Prostate gland (tissue), 2 donors: ENCODE measurements at regions not wholly inside any gene's neighbourhood (a gene's known extent, or its start where the extent isn't known, plus 50 kb on each side); places are given as distances from the start of the nearest gene placed in this dataset.

Source experiments
- DNase-seq: peaks from one replicate; pipeline ENCODE4 v3.0.0-alpha.2; 2019; ENCODE audit warnings: low spot score
- H3K27ac ChIP-seq, 2 donors: fragments of 200-600 bp; sonication (generic); 2 replicates each; pipeline ENCODE4 v1.5.1; 2017 to 2019
- H3K27me3 ChIP-seq: fragments of 200-600 bp; sonication (generic); replicated peaks from 2 replicates; pipeline ENCODE4 v1.5.1; 2019; ENCODE audit not compliant: insufficient read depth
- H3K36me3 ChIP-seq, 2 donors: fragments of 200-600 bp; sonication (generic); 1 replicate in 1 of 2; 2 replicates in 1 of 2; pipeline versions ENCODE4 v1.5.1 to v1.8.1; 2017 to 2019
- H3K4me1 ChIP-seq: fragments of 200-600 bp; sonication (generic); replicated peaks from 2 replicates; pipeline ENCODE4 v1.5.1; 2019
- H3K4me3 ChIP-seq, 2 donors: fragments of 200-600 bp; sonication (generic); 2 replicates each; pipeline ENCODE4 v1.5.1; 2017 to 2019
- H3K9me3 ChIP-seq: fragments of 200-600 bp; sonication (generic); 2 replicates; pipeline ENCODE4 v1.5.1; 2017
- CTCF ChIP-seq, 4 experiments: fragments of 200-600 bp in 2 of 4; fragments of 450-650 bp in 2 of 4; sonication (generic) in 2 of 4; IDR thresholded peaks; 1 replicate in 3 of 4; 2 replicates in 1 of 4; pipeline ENCODE4 v1.5.1; 2016 to 2019; ENCODE audit warnings: antibody characterized with exemption in 4 of 4, mild to moderate bottlenecking in 2 of 4, moderate library complexity in 2 of 4
- POLR2A ChIP-seq: fragments of 450-650 bp; IDR thresholded peaks from one replicate; pipeline ENCODE4 v1.6.1; 2016; ENCODE audit warnings: antibody characterized with exemption, mild to moderate bottlenecking
- POLR2AphosphoS5 ChIP-seq: sonication (generic); formaldehyde crosslinking; IDR thresholded peaks from one replicate; pipeline ENCODE4 v1.6.1; 2017; ENCODE audit warnings: antibody characterized with exemption
- WGBS: methylation state at CpG from one replicate; pipeline ENCODE4 v1.1.5; 2018; 5-methylcytosine and 5-hydroxymethylcytosine counted together
- intact Hi-C: fragments of 100-400 bp; cut with DNase I; formaldehyde crosslinking; loops from one replicate; pipeline ENCODE4 v1.14.2; 2022

- H3K9me3 ChIP-seq = no peaks in the 10 kb centered on the region
- H3K36me3 ChIP-seq = no peaks in the 10 kb centered on the region
- TF ChIP-seq CTCF (IDR thresholded peaks at IDR 0.05) = no peak
- TF ChIP-seq POLR2AphosphoS5 = no peak
- TF ChIP-seq POLR2A = no peak
- no peak overlapping the region for H3K4me3 ChIP-seq
- H3K27me3 ChIP-seq = no peaks in the 10 kb centered on the region
- intact Hi-C loops = no loop called here
- no peak overlapping the region for H3K27ac ChIP-seq
- H3K4me1 ChIP-seq = no peaks in the 10 kb centered on the region
- 92% methylated on average over 2 of the region's 2 CpGs for WGBS
- DNase-seq = no peak
Measured at GRCh38 chr4:27142841-27143240, 282.2 kb downstream of the STIM2 start.

GRCh38 chr4:27145597-27145996 is 285.0 kb downstream of the STIM2 start:
- 70% methylated on average over 2 of the region's 2 CpGs for WGBS
- TF ChIP-seq CTCF (IDR thresholded peaks at IDR 0.05) = no peak
- no peaks in the 10 kb centered on the region for H3K27me3 ChIP-seq
- no peak overlapping the region for H3K4me3 ChIP-seq
- no peaks in the 10 kb centered on the region for H3K36me3 ChIP-seq
- DNase-seq = no peak
- intact Hi-C loops = no loop called here
- H3K9me3 ChIP-seq = no peaks in the 10 kb centered on the region
- H3K4me1 ChIP-seq = no peaks in the 10 kb centered on the region
- H3K27ac ChIP-seq = no peak overlapping the region

DNA sequence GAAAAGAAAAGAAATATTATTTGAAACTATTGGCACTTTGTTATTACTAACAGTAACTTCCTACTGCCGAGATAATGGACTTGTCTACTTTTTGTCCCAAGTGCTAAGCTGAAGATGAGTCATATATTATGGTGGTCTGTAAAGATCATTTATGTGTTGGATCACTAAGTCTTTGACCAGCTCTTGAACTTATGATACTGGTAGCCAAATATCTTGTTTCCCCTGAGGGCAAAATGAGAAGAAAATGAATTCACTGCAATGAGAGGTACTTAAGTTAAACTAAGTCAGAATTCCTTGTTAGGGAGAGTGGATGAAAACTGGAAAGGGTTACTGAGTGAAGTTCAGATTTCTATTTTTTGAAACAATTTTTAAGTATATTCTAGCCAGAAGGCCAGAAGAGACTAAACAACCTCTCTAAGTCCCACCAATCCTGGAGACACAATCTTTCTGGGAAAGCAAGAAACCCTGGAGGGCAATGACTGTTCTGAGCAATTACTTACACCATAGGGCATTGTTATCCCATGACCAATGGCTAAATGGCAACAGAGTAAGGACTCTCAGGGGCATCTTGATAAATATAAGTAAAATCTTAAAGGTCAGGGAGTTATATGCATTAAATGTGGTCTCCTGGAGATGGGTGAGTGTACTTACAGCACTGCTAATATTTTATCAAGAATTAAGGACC is 287.7 kb downstream of the STIM2 start:
- Histone ChIP-seq H3K9me3 (no peaks in the 10 kb centered on the region), H3K4me3 (no peak overlapping the region), H3K27ac (no peak overlapping the region), H3K4me1 (no peaks in the 10 kb centered on the region), H3K27me3 (no peaks in the 10 kb centered on the region), H3K36me3 (no peaks in the 10 kb centered on the region)
- TF ChIP-seq POLR2AphosphoS5 (no peak), POLR2A (no peak), CTCF (IDR thresholded peaks at IDR 0.05) (no peak)
- intact Hi-C loops = no loop called here
- DNase-seq = no peak
- 82% methylated on average over 1 of the region's 1 CpG for WGBS

GRCh38 chr4:27149541-27150212 is 289.0 kb downstream of the STIM2 start:
- WGBS = 61% methylated on average over 2 of the region's 2 CpGs
- TF ChIP-seq POLR2AphosphoS5 = no peak
- no peak for TF ChIP-seq POLR2A

GRCh38 chr4:27152703-27153102 is 292.1 kb downstream of the STIM2 start:
- intact Hi-C loops = no loop called here
- Histone ChIP-seq H3K27me3 (no peaks in the 10 kb centered on the region), H3K4me1 (no peaks in the 10 kb centered on the region), H3K27ac (no peak overlapping the region), H3K36me3 (no peaks in the 10 kb centered on the region), H3K4me3 (no peak overlapping the region), H3K9me3 (no peaks in the 10 kb centered on the region)
- DNase-seq = no peak
- TF ChIP-seq POLR2A (no peak), POLR2AphosphoS5 (no peak), CTCF (IDR thresholded peaks at IDR 0.05) (no peak)
- WGBS = 78% methylated on average over 5 of the region's 5 CpGs

More at GRCh38 chr4:27149541-27150212, 289.0 kb downstream of the STIM2 start:
- H3K36me3 ChIP-seq = no peaks in the 10 kb centered on the region
- H3K9me3 ChIP-seq = no peaks in the 10 kb centered on the region
- no peaks in the 10 kb centered on the region for H3K27me3 ChIP-seq
- DNase-seq = no peak
- H3K27ac ChIP-seq = no peak overlapping the region
- no peak overlapping the region for H3K4me3 ChIP-seq
- intact Hi-C loops = no loop called here
- no peaks in the 10 kb centered on the region for H3K4me1 ChIP-seq
